ENCODE measurements at regions not wholly inside any gene's neighbourhood (a gene's known extent, or its start where the extent isn't known, plus 50 kb on each side); places are given as distances from the start of the nearest gene placed in this dataset.

DNA sequence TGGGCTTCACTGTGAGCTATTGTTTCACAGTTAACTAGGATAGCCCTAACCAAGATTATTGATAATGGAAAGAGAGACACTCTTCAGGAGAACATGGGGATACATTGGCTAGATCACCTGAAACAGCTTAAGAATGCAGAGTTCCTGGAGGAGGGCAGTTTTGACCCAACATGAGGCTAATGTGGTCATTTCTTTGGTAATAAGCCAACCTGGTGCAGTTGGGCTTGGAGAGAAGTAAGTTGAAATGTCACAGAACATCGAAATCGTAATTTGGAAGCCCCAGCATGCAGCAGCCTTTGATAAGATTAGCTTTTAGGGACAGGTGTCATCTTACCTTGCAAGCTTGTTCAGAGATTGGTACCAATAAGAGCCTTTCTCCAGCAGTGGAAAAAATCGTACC lies 556.6 kb upstream of the GOT2 start:
- TF ChIP-seq EP300 (IDR thresholded peaks at IDR 0.05; ENCODE audit: borderline replicate concordance): no peak
- TF ChIP-seq CEBPB (IDR thresholded peaks at IDR 0.05): no peak
- no peak for TF ChIP-seq TAF1 (IDR thresholded peaks at IDR 0.05; ENCODE audit: low read depth)
- no peak for TF ChIP-seq EGR1 (IDR thresholded peaks at IDR 0.05)
- TF ChIP-seq, protein P1, sequence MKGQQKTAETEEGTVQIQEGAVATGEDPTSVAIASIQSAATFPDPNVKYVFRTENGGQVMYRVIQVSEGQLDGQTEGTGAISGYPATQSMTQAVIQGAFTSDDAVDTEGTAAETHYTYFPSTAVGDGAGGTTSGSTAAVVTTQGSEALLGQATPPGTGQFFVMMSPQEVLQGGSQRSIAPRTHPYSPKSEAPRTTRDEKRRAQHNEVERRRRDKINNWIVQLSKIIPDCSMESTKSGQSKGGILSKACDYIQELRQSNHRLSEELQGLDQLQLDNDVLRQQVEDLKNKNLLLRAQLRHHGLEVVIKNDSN (IDR thresholded peaks at IDR 0.05): no peak
- TF ChIP-seq CREB1 (IDR thresholded peaks at IDR 0.05; ENCODE audit: low read depth): no peak
- TF ChIP-seq, protein P2, sequence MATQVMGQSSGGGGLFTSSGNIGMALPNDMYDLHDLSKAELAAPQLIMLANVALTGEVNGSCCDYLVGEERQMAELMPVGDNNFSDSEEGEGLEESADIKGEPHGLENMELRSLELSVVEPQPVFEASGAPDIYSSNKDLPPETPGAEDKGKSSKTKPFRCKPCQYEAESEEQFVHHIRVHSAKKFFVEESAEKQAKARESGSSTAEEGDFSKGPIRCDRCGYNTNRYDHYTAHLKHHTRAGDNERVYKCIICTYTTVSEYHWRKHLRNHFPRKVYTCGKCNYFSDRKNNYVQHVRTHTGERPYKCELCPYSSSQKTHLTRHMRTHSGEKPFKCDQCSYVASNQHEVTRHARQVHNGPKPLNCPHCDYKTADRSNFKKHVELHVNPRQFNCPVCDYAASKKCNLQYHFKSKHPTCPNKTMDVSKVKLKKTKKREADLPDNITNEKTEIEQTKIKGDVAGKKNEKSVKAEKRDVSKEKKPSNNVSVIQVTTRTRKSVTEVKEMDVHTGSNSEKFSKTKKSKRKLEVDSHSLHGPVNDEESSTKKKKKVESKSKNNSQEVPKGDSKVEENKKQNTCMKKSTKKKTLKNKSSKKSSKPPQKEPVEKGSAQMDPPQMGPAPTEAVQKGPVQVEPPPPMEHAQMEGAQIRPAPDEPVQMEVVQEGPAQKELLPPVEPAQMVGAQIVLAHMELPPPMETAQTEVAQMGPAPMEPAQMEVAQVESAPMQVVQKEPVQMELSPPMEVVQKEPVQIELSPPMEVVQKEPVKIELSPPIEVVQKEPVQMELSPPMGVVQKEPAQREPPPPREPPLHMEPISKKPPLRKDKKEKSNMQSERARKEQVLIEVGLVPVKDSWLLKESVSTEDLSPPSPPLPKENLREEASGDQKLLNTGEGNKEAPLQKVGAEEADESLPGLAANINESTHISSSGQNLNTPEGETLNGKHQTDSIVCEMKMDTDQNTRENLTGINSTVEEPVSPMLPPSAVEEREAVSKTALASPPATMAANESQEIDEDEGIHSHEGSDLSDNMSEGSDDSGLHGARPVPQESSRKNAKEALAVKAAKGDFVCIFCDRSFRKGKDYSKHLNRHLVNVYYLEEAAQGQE (IDR thresholded peaks at IDR 0.05; ENCODE audit: low read depth): no peak
- TF ChIP-seq TCF12 (IDR thresholded peaks at IDR 0.05; ENCODE audit: low read depth): no peak
- TF ChIP-seq YY1 (IDR thresholded peaks at IDR 0.05; ENCODE audit: low read depth): no peak
- no peak for TF ChIP-seq RAD21 (IDR thresholded peaks at IDR 0.05; ENCODE audit: low read depth)
- no peak for TF ChIP-seq TEAD4 (IDR thresholded peaks at IDR 0.05)
- no peak for TF ChIP-seq FOXM1 (IDR thresholded peaks at IDR 0.05; ENCODE audit: borderline replicate concordance, low read depth)
- TF ChIP-seq, protein P3, sequence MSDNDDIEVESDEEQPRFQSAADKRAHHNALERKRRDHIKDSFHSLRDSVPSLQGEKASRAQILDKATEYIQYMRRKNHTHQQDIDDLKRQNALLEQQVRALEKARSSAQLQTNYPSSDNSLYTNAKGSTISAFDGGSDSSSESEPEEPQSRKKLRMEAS (IDR thresholded peaks at IDR 0.05): no peak
